H1 (cell line): ENCODE measurements at regions not wholly inside any gene's neighbourhood (a gene's known extent, or its start where the extent isn't known, plus 50 kb on each side); places are given as distances from the start of the nearest gene placed in this dataset.

ENCODE experiments used
- CTCF ChIA-PET: fragments of 300-600 bp; sonication (Branson Sonifier 250); formaldehyde crosslinking; loops from one replicate; lab custom pipeline; 2021; ENCODE audit not compliant: partially characterized antibody; lab: Charles Lee
- POLR2A ChIA-PET: fragments of 300-600 bp; sonication (Branson Sonifier 250); formaldehyde crosslinking; loops from one replicate; lab custom pipeline; 2021; ENCODE audit warnings: inconsistent platforms; ENCODE audit not compliant: partially characterized antibody; lab: Charles Lee
- DNase-seq, 2 experiments: peaks; one replicate each; pipeline versions ENCODE4 v3.0.0 to v3.0.0-alpha.2; 2010 to 2022; ENCODE audit warnings: low spot score in 2 of 2, low read depth in 1 of 2, mixed read lengths in 1 of 2
- FAIRE-seq: peaks from 2 replicates; lab custom pipeline; 2011; peaks lifted over from hg19 to GRCh38; lab: Jason Lieb, UNC
- H2AFZ ChIP-seq: 2 replicates; pipeline ENCODE4 v1.8.1; 2012; ENCODE audit warnings: low read length, inconsistent platforms
- H2AK5ac ChIP-seq: 2 replicates; pipeline ENCODE4 v1.6.1; 2013; ENCODE audit warnings: low read depth, low read length
- H2BK120ac ChIP-seq: replicated peaks from 2 replicates; pipeline ENCODE3; 2013; ENCODE audit warnings: low read depth, low read length, inconsistent platforms
- H2BK12ac ChIP-seq: 2 replicates; pipeline ENCODE4 v1.6.1; 2013; ENCODE audit warnings: low read depth, low read length
- H2BK15ac ChIP-seq: 2 replicates; pipeline ENCODE4 v1.6.1; 2013; ENCODE audit warnings: low read length
- H2BK20ac ChIP-seq: 2 replicates; pipeline ENCODE4 v1.6.1; 2013; ENCODE audit warnings: low read length
- H2BK5ac ChIP-seq: 2 replicates; pipeline ENCODE4 v1.6.1; 2013; ENCODE audit warnings: low read depth, low read length
- H3K14ac ChIP-seq: 2 replicates; pipeline ENCODE4 v1.6.1; 2013; ENCODE audit warnings: inconsistent platforms; ENCODE audit not compliant: insufficient read length
- H3K18ac ChIP-seq: 2 replicates; pipeline ENCODE4 v1.6.1; 2013; ENCODE audit warnings: low read length; ENCODE audit errors: extremely low read depth
- H3K23ac ChIP-seq: 2 replicates; pipeline ENCODE4 v1.6.1; 2013; ENCODE audit warnings: inconsistent platforms; ENCODE audit not compliant: insufficient read length
- H3K23me2 ChIP-seq: 2 replicates; pipeline ENCODE4 v1.6.1; 2013; ENCODE audit warnings: low read depth, low read length
- H3K27ac ChIP-seq: 2 replicates; pipeline ENCODE4 v1.6.1; 2011; ENCODE audit warnings: low read depth, low read length, inconsistent platforms
- H3K27me3 ChIP-seq, 4 experiments: replicated peaks in 1 of 4; 1 replicate in 1 of 4; 2 replicates in 3 of 4; pipeline versions ENCODE4 v1.6.1 to v1.8.1; 2011 to 2013; ENCODE audit warnings: low read length in 3 of 4, mild to moderate bottlenecking in 3 of 4, inconsistent platforms in 2 of 4, mixed read lengths in 2 of 4, moderate library complexity in 1 of 4; ENCODE audit not compliant: control insufficient read depth in 3 of 4, insufficient read depth in 3 of 4; ENCODE audit errors: extremely low read depth in 1 of 4
- H3K36me3 ChIP-seq, 4 experiments: 2 replicates each; pipeline versions ENCODE4 v1.6.1 to v1.8.1; 2011 to 2013; ENCODE audit warnings: mild to moderate bottlenecking in 4 of 4, low read length in 3 of 4, moderate library complexity in 2 of 4, control low read depth in 1 of 4, inconsistent platforms in 1 of 4; ENCODE audit not compliant: insufficient read depth in 4 of 4, control insufficient read depth in 2 of 4
- H3K4ac ChIP-seq: replicated peaks from 2 replicates; pipeline ENCODE3; 2013; ENCODE audit warnings: low read length, low read depth, mixed read lengths, inconsistent platforms; ENCODE audit not compliant: insufficient read length
- H3K4me1 ChIP-seq, 4 experiments: replicated peaks in 1 of 4; 1 replicate in 1 of 4; 2 replicates in 3 of 4; pipeline versions ENCODE4 v1.6.1 to v1.8.1; 2011 to 2013; ENCODE audit warnings: low read length in 3 of 4, inconsistent platforms in 2 of 4, mixed read lengths in 1 of 4; ENCODE audit not compliant: insufficient read depth in 4 of 4, control insufficient read depth in 3 of 4
- H3K4me2 ChIP-seq, 2 experiments: 2 replicates each; pipeline versions ENCODE4 v1.6.1 to v1.8.1; 2011 to 2013; ENCODE audit warnings: low read depth in 2 of 2, low read length in 2 of 2, control low read depth in 1 of 2, inconsistent platforms in 1 of 2, mild to moderate bottlenecking in 1 of 2; ENCODE audit not compliant: insufficient read depth in 1 of 2
- H3K4me3 ChIP-seq, 4 experiments: fragments of 200-600, 300-600 bp in 1 of 4; sonication (generic), shearing (Covaris generic), sonication (Bioruptor Twin) in 1 of 4; 2 replicates each; pipeline versions ENCODE4 v1.5.1 to v1.8.1; 2011 to 2016; ENCODE audit warnings: low read length in 4 of 4, low read depth in 3 of 4, control low read depth in 2 of 4, inconsistent platforms in 2 of 4, mild to moderate bottlenecking in 2 of 4, mixed read lengths in 1 of 4, moderate library complexity in 1 of 4; ENCODE audit not compliant: insufficient read depth in 2 of 4; ENCODE audit errors: extremely low read depth in 1 of 4
- H3K56ac ChIP-seq: replicated peaks from 2 replicates; pipeline ENCODE3; 2013; ENCODE audit warnings: low read depth, mild to moderate bottlenecking, mixed read lengths, low read length, inconsistent platforms; ENCODE audit not compliant: insufficient read length
- H3K79me1 ChIP-seq: 2 replicates; pipeline ENCODE4 v1.6.1; 2013; ENCODE audit warnings: low read depth, low read length, control low read depth
- H3K79me2 ChIP-seq, 2 experiments: 2 replicates each; pipeline versions ENCODE4 v1.6.1 to v1.8.1; 2012 to 2013; ENCODE audit warnings: low read length in 2 of 2, mild to moderate bottlenecking in 2 of 2, inconsistent platforms in 1 of 2; ENCODE audit not compliant: insufficient read depth in 2 of 2, control insufficient read depth in 1 of 2
- H3K9ac ChIP-seq, 4 experiments: replicated peaks in 1 of 4; 1 replicate in 1 of 4; 2 replicates in 3 of 4; pipeline versions ENCODE4 v1.6.1 to v1.8.1; 2011 to 2013; ENCODE audit warnings: low read depth in 3 of 4, low read length in 3 of 4, control low read depth in 2 of 4, mild to moderate bottlenecking in 2 of 4, moderate library complexity in 2 of 4, inconsistent platforms in 1 of 4; ENCODE audit errors: extremely low read depth in 1 of 4
- H3K9me3 ChIP-seq, 2 experiments: 2 replicates each; pipeline versions ENCODE4 v1.6.1 to v1.8.1; 2012 to 2013; ENCODE audit warnings: mild to moderate bottlenecking in 2 of 2, moderate library complexity in 2 of 2, control low read depth in 1 of 2, inconsistent platforms in 1 of 2, low read depth in 1 of 2, low read length in 1 of 2, mixed read lengths in 1 of 2; ENCODE audit not compliant: insufficient read depth in 2 of 2
- H4K20me1 ChIP-seq, 2 experiments: replicated peaks in 1 of 2; 2 replicates each; pipeline versions ENCODE3 to v1.8.1; 2011 to 2013; ENCODE audit warnings: inconsistent platforms in 2 of 2, low read length in 2 of 2, mild to moderate bottlenecking in 1 of 2; ENCODE audit not compliant: insufficient read depth in 2 of 2, control insufficient read depth in 1 of 2
- H4K5ac ChIP-seq: 2 replicates; pipeline ENCODE4 v1.6.1; 2013; ENCODE audit warnings: low read length, low read depth, mixed read lengths, inconsistent platforms; ENCODE audit not compliant: insufficient read length
- H4K8ac ChIP-seq: 2 replicates; pipeline ENCODE4 v1.8.0; 2013; ENCODE audit warnings: mild to moderate bottlenecking, moderate library complexity, low read length, inconsistent platforms; ENCODE audit not compliant: insufficient read depth; ENCODE audit errors: extremely low read depth
- H4K91ac ChIP-seq: replicated peaks from 2 replicates; pipeline ENCODE3; 2013; ENCODE audit warnings: low read length, mixed read lengths, inconsistent platforms; ENCODE audit not compliant: insufficient read length
- CREB1 ChIP-seq: IDR thresholded peaks from 2 replicates; pipeline ENCODE4 v1.6.1; 2012; ENCODE audit warnings: inconsistent platforms
- EP300 ChIP-seq, 2 experiments: IDR thresholded peaks; 1 replicate in 1 of 2; 2 replicates in 1 of 2; pipeline ENCODE4 v1.6.1; 2011 to 2012; ENCODE audit warnings: low read depth in 2 of 2, low read length in 2 of 2, mild to moderate bottlenecking in 2 of 2, borderline replicate concordance in 1 of 2, inconsistent platforms in 1 of 2, moderate library complexity in 1 of 2
- TBP ChIP-seq: IDR thresholded peaks from 2 replicates; pipeline ENCODE4 v1.6.1; 2011; ENCODE audit warnings: low read depth, low read length, improper control_type of control experiment
- WGBS, 2 experiments: shearing (Covaris generic) in 1 of 2; methylation state at CpG; one replicate each; pipeline versions ENCODE4 v1.1.6 to v1.1.7; 2013 to 2015; ENCODE audit warnings: low lambda C conversion rate in 2 of 2, mixed read lengths in 2 of 2, inconsistent platforms in 1 of 2, low coverage in 1 of 2, missing lambda C conversion rate in 1 of 2; ENCODE audit not compliant: insufficient replicate concordance in 2 of 2, insufficient coverage in 1 of 2, insufficient read length in 1 of 2; ENCODE audit errors: extremely low coverage in 1 of 2, missing lambda C conversion rate in 1 of 2; 5-methylcytosine and 5-hydroxymethylcytosine counted together

- Histone ChIP-seq H2BK12ac (no peak overlapping the region), H2BK15ac (no peak overlapping the region), H3K79me2 (no peaks in the 10 kb centered on the region), H3K4me3 (peak overlapping the region in 1 of 4 experiments; percentile 26; a peak in 1 of 8 replicates), H3K18ac (no peak overlapping the region), H3K36me3 (no peaks in the 10 kb centered on the region), H3K14ac (no peak overlapping the region), H4K20me1 (no peaks in the 10 kb centered on the region), H4K5ac (peak overlapping the region; percentile 29), H2AK5ac (no peak overlapping the region), H4K8ac (no peak overlapping the region), H2BK5ac (no peak overlapping the region), H3K79me1 (no peaks in the 10 kb centered on the region), H3K56ac (no peak overlapping the region), H3K27me3 (no peaks in the 10 kb centered on the region; a peak in 2 of 7 replicates), H3K23ac (no peak overlapping the region), H2BK120ac (peak overlapping the region; percentile 60), H3K27ac (no peak overlapping the region), H4K91ac (no peak overlapping the region), H2AFZ (no peak overlapping the region), H3K9ac (no peak overlapping the region), H3K9me3 (no peaks in the 10 kb centered on the region), H2BK20ac (no peak overlapping the region), H3K23me2 (no peaks in the 10 kb centered on the region), H3K4me1 (peaks cover 0 to 31% (median 24%) of the 10 kb centered on the region in 4 experiments; a peak in 4 of 7 replicates), H3K4me2 (peak overlapping the region; percentile 40 to 70), H3K4ac (no peak overlapping the region)
- CTCF ChIA-PET = interaction anchor here (0.6 to 1.5 kb wide), 8 partner anchors 15 to 533 kb away, joined by 3 to 7 read pairs (median 3); no protein-coding TSS in a partner anchor
- DNase-seq (no peak), FAIRE-seq (no peak)
- POLR2A ChIA-PET = no interaction called here
- WGBS, 2 experiments = 77% methylated on average over 2 of the region's 2 CpGs; no CpG with 5 or more reads in 1 of the 2 experiments
- no peak for TF ChIP-seq EP300 (IDR thresholded peaks at IDR 0.05; ENCODE audit: borderline replicate concordance in 1 of 2, low read depth in 2 of 2, low read length in 2 of 2)
- TF ChIP-seq TBP = no peak
- TF ChIP-seq CREB1 = no peak
These were observed 371.4 kb downstream of the NR2F2 start for GRCh38 chr15:96701877-96702276.
